Stimulated activated CD4-positive, alpha-beta T cell treated with anti-CD3 and anti-CD28 coated beads, Interleukin-2, amount 100 ng/mL, for 24 hours (primary cell): ENCODE measurements at regions not wholly inside any gene's neighbourhood (a gene's known extent, or its start where the extent isn't known, plus 50 kb on each side); places are given as distances from the start of the nearest gene placed in this dataset.

Experiments
- DNase-seq, 2 donors: peaks; one replicate each; pipeline ENCODE4 v3.0.0-alpha.2; 2020

GRCh38 chr2:12269041-12269972 is 447.4 kb upstream of the TRIB2 start:
- DNase-seq, result no peak

GRCh38 chr2:12270876-12271588 is 445.7 kb upstream of the TRIB2 start:
- no peak for DNase-seq

- DNase-seq, result no peak
Observed at GRCh38 chr2:12271589-12271984, 445.1 kb upstream of the TRIB2 start.

- no peak for DNase-seq
Observed at GRCh38 chr2:12273111-12273510, 443.6 kb upstream of the TRIB2 start.

GRCh38 chr2:12274591-12274990 is 442.1 kb upstream of the TRIB2 start:
- no peak for DNase-seq

DNA sequence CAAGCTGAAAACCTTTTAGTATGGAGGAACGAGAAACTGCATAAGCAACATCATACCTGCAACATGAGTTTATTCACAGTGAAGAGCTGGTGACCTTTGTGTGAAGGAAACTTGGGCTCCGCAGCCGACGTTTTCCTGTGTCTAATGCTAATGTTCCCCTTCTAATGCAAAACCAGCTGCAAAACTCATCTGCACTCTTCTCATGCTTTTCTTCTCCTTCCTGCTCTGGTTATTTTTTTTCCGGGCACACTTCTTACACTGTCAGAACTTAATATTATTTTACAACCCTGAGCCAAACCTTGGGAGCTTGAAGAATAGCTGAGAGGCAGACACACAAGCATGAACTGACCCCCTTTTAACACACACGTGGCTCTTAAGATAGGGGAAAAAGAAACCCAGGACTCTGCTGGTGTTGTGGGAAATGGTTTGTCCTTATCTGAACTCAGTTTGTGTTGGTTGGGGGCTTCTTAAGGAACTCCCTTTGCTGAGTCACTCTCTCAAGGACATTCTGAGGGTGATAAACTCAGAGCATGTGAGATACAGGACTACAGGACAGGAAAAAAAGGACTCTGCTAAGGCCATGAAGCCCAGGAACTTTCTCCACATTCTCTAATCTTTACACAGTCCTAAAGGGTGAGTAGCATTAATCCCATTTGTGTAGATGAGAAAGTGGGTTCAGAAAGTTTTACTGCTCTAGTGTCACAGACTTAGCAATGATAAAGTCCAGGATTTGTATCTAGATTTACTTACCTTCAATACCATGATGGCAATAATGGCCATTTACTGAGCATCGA is 439.3 kb upstream of the TRIB2 start:
- no peak for DNase-seq

DNA sequence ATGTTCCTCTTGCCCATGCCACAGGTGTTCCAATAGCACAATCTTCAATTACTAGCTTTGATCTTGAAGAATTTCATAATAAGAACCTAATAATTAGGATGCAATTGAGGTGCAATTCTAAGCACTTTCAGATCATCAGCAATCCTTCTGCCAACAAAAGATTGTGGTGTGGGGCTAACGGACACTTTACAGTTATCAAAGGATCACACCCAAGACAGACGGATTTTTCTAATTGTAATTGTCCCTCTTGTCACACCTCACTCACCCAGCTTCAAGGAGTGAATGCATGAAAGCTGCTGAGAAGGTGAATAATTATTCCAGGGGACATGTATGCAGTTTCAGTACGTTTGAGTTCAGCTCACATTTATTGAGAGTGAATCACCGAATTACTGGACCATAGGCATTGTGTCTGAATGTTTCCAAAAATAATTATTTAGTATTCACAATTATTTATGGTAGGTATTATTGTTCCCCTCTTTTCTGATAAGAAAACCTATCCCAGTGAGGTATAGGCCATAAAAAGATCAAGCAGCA is 438.5 kb upstream of the TRIB2 start:
- DNase-seq, result no peak

DNA sequence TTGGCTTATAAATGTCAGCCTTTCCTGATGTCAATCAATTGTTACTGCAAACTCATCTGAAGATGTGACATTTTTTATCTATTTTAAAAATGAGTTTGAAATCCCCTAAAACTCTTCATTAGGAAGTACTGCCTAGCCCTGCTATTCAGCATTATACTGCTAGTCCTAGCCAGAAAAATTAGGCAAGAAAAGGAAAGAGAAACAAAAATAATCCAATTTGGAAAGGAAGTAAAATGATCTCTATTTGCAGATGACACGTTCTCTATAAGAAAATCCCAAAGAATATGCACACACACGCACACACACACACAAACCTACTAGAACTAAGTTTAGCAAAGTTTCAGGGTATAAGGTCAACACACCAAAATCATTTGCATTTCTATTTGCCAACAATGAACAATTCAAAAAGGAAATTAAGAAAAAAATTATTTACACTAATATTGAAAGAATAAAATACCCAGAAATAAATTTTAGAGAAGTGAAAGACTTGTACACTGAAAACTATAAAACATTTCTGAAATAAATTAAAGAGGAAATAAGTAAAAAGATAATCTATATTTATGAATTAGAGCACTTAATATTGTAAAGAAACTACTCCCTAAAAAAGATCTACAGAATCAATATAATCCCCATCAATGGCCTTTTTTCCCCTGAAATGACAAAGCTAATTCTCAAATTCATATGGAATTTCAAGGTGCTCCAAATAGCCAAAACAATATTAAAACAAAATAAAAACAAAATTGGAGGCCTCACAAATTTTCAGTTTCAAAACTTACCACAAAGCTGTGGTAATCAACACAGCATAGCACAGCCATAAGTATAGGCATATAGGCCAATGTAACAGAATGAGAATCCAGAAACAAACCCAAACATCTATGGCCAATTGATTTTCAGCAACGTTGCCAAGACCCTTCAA is 433.7 kb upstream of the TRIB2 start:
- DNase-seq, result no peak

DNA sequence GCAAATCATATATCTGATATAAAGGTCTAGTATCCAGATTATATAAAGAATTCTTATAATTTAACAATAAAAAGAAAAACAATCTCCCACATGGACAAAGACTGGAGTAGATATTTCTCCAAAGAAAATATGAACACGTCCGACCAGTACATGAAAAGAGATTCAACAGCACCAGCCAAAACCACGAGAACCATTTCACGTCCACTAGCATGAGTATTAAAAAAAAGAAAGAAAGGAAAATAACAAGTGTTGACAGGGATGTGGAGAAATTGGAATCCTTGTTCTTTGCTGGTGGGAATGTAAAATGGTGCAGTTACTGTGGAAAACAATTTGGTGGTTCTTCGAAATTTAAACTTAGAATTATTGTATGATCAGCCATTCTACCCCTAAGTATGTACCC is 432.7 kb upstream of the TRIB2 start:
- DNase-seq, result no peak

DNA sequence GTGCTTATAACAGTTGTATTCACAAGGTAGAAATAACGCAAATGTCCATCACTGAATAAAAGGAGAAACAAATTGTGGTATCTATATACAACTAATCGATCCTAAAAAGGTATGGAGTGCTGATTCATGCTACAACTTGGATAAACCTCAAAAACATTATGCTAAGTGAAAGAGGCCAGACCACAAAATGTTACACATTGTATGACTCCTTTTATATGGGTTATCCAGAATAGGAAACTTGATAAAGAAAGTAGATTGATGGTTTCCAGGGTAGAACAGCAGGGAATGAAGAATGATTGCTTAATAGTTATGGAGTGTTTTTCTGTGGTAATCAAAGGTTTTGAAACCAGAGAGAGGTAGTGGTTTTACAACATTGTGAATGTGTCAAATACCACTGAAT is 432.2 kb upstream of the TRIB2 start:
- DNase-seq, result no peak

DNA sequence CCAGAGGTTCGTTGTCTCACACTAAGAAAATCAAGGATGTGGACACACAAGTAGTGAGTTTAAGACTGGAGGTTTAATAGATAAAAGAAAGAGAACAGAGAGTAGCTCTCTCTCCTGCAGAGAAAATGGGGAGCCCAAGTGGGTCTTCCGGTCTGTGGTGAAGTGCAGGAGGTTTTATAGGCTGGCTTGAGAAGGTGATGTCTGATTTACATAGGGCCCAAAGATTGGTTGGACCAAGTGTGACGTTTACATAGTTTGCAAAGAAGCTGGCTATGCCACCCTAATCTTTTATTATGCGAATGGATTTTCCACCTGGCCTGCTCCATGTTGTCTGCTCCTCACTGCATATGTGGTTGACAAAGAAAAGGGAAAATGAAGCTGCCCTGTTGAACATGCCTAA is 430.4 kb upstream of the TRIB2 start:
- no peak for DNase-seq

GRCh38 chr2:12287220-12287751 is 429.4 kb upstream of the TRIB2 start:
- no peak for DNase-seq

- no peak for DNase-seq
Observed at GRCh38 chr2:12288048-12288447, 428.7 kb upstream of the TRIB2 start.

DNA sequence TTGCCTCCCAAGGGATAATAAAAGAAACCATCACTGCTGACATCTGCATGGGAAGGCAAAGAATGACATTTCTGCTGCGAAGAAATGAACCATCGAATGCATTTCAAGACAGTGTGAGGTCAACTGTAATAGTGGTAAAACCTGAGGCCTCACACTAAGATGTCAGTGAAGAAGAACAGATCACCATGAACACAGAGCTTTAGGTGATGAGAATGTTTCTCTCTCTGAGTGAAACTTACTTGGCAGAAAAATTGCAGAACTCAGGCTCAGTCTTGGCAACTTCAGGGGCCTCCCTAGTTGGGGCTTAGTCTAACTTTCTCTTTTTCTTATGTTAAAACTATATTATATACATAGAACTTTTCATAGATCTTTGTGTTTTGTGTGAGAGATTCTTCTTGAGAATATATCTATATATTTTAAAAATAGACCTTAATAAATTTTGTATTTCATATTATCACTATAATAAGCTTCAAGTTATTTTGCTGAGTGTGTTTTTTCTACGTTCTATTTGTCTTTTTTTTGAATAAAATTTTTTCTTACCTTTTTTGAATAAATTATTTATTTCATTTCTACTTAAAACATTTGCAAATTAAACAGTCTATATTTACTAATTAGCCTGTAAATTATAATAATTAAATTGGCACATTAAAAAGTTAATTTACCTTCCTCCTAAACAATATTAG is 427.5 kb upstream of the TRIB2 start:
- DNase-seq, result no peak

DNA sequence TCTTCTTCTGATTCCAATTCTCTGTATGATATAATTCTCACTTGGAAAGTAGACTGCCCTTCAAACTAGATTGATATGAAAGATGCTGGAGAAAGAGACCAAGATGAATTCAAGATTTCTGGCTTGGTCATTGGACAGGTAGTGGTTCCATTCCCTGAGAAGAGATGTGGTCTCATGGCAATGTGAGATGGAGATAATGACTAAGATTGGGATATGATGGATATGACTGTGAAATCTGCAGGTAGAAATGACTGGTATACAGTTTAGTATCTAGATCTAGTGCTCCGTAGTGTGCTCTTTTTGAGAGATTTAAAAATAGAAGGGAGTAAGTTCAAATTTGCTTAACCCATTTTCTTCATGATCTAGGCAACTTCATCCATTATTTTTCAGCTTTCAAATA is 425.4 kb upstream of the TRIB2 start:
- no peak for DNase-seq

DNA sequence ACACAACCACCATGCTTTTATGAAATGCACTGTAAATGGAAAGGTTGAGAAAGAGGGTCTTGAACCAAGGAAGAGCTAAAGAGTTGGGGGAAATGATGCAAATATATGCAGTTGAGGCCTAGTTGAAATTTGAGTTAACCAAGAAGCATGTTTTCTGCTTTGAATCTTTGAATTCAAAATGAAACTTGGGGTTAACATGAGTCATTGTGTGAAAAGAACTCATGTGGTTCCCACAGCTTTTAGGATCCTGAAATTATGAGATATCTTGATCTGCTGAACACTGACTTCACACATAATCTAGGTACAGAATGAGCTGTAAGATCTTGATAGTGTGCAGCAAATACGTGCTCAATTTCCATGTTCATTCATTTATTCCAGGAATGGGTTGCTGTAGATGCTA is 422.9 kb upstream of the TRIB2 start:
- DNase-seq, result no peak

- no peak for DNase-seq
Observed at GRCh38 chr2:12295856-12296519, 420.7 kb upstream of the TRIB2 start.

- DNase-seq, result no peak
Observed at GRCh38 chr2:12296915-12297314, 419.8 kb upstream of the TRIB2 start.

- no peak for DNase-seq
Observed at GRCh38 chr2:12298352-12298751, 418.4 kb upstream of the TRIB2 start.

GRCh38 chr2:12299431-12299830 is 417.3 kb upstream of the TRIB2 start:
- no peak for DNase-seq
